Activated T-cell treated with anti-CD3 and anti-CD28 coated beads, Interleukin-2, amount 50 U/mL, for 4 hours (primary cell): ENCODE measurements at regions not wholly inside any gene's neighbourhood (a gene's known extent, or its start where the extent isn't known, plus 50 kb on each side); places are given as distances from the start of the nearest gene placed in this dataset.

Experiments
- ATAC-seq, 2 donors: fragments of 200-7000 bp; cut with Tn5 transposase; one replicate each; pipeline ENCODE4 v1.10.0; 2021
- DNase-seq: peaks from one replicate; pipeline ENCODE4 v3.0.0-alpha.2; 2020
- H3K27me3 Mint-ChIP-seq: one replicate; pipeline ENCODE4 v1.8.0; 2021; ENCODE audit warnings: low read depth, mixed read lengths
- H3K36me3 Mint-ChIP-seq: one replicate; pipeline ENCODE4 v1.8.0; 2022; ENCODE audit warnings: mixed read lengths; ENCODE audit not compliant: insufficient read depth
- H3K4me1 Mint-ChIP-seq: one replicate; pipeline ENCODE4 v1.8.0; 2021; ENCODE audit warnings: low read depth, mixed read lengths
- H3K4me3 Mint-ChIP-seq: one replicate; pipeline ENCODE4 v1.8.0; 2021; ENCODE audit warnings: mild to moderate bottlenecking, moderate library complexity, mixed read lengths
- H3K9me3 Mint-ChIP-seq: one replicate; pipeline ENCODE4 v1.8.0; 2021; ENCODE audit warnings: mixed read lengths

GRCh38 chr16:86158688-86159360 is 259.9 kb downstream of the IRF8 start:
- Mint-ChIP-seq H3K4me3 (no peak overlapping the region), H3K9me3 (peaks cover 3% of the 10 kb centered on the region), H3K4me1 (peaks cover 4% of the 10 kb centered on the region), H3K27me3 (peaks cover 10% of the 10 kb centered on the region), H3K36me3 (no peaks in the 10 kb centered on the region)
- ATAC-seq (no peak), DNase-seq (no peak)

- Mint-ChIP-seq H3K36me3 (no peaks in the 10 kb centered on the region), H3K9me3 (peaks cover 15% of the 10 kb centered on the region), H3K4me1 (no peaks in the 10 kb centered on the region), H3K4me3 (no peak overlapping the region), H3K27me3 (peaks cover 6% of the 10 kb centered on the region)
- DNase-seq: no peak
- ATAC-seq: no peak
These were observed 266.5 kb downstream of the IRF8 start for GRCh38 chr16:86165479-86165878.

- Mint-ChIP-seq H3K36me3 (no peaks in the 10 kb centered on the region), H3K4me1 (no peaks in the 10 kb centered on the region), H3K4me3 (no peak overlapping the region), H3K9me3 (peaks cover 15% of the 10 kb centered on the region), H3K27me3 (peaks cover 8% of the 10 kb centered on the region)
- ATAC-seq: no peak
- no peak for DNase-seq
These were observed 267.5 kb downstream of the IRF8 start for GRCh38 chr16:86166414-86166813.

- DNase-seq (no peak), ATAC-seq (no peak)
- H3K27me3 Mint-ChIP-seq: peaks cover 6% of the 10 kb centered on the region
- H3K36me3 Mint-ChIP-seq: no peaks in the 10 kb centered on the region
- no peaks in the 10 kb centered on the region for H3K4me1 Mint-ChIP-seq
- H3K9me3 Mint-ChIP-seq: peaks cover 15% of the 10 kb centered on the region
- no peak overlapping the region for H3K4me3 Mint-ChIP-seq
These were observed 268.1 kb downstream of the IRF8 start for GRCh38 chr16:86167061-86167460.

- ATAC-seq: no peak
- Mint-ChIP-seq H3K9me3 (peaks cover 5% of the 10 kb centered on the region), H3K4me3 (no peak overlapping the region), H3K4me1 (no peaks in the 10 kb centered on the region), H3K36me3 (no peaks in the 10 kb centered on the region), H3K27me3 (peaks cover 22% of the 10 kb centered on the region)
- DNase-seq: no peak
These were observed 271.8 kb downstream of the IRF8 start for GRCh38 chr16:86170720-86171119.

GRCh38 chr16:86171329-86171728 is 272.4 kb downstream of the IRF8 start:
- H3K4me3 Mint-ChIP-seq: no peak overlapping the region
- peaks cover 25% of the 10 kb centered on the region for H3K27me3 Mint-ChIP-seq
- no peaks in the 10 kb centered on the region for H3K4me1 Mint-ChIP-seq
- no peaks in the 10 kb centered on the region for H3K9me3 Mint-ChIP-seq
- ATAC-seq (no peak), DNase-seq (no peak)
- H3K36me3 Mint-ChIP-seq: no peaks in the 10 kb centered on the region

- ATAC-seq: no peak
- Mint-ChIP-seq H3K4me3 (no peak overlapping the region), H3K9me3 (no peaks in the 10 kb centered on the region), H3K27me3 (peaks cover 22% of the 10 kb centered on the region), H3K36me3 (no peaks in the 10 kb centered on the region), H3K4me1 (no peaks in the 10 kb centered on the region)
- no peak for DNase-seq
These were observed 276.9 kb downstream of the IRF8 start for GRCh38 chr16:86175816-86176215.

GRCh38 chr16:86176462-86176861 is 277.5 kb downstream of the IRF8 start:
- ATAC-seq: no peak
- no peaks in the 10 kb centered on the region for H3K4me1 Mint-ChIP-seq
- no peak overlapping the region for H3K4me3 Mint-ChIP-seq
- H3K36me3 Mint-ChIP-seq: no peaks in the 10 kb centered on the region
- H3K9me3 Mint-ChIP-seq: no peaks in the 10 kb centered on the region
- DNase-seq: no peak
- H3K27me3 Mint-ChIP-seq: peaks cover 22% of the 10 kb centered on the region

GRCh38 chr16:86180244-86180643 is 281.3 kb downstream of the IRF8 start:
- Mint-ChIP-seq H3K9me3 (no peaks in the 10 kb centered on the region), H3K27me3 (peaks cover 4% of the 10 kb centered on the region), H3K4me3 (no peak overlapping the region), H3K4me1 (no peaks in the 10 kb centered on the region), H3K36me3 (no peaks in the 10 kb centered on the region)
- ATAC-seq (no peak), DNase-seq (no peak)

- no peaks in the 10 kb centered on the region for H3K9me3 Mint-ChIP-seq
- H3K27me3 Mint-ChIP-seq: peaks cover 4% of the 10 kb centered on the region
- no peaks in the 10 kb centered on the region for H3K4me1 Mint-ChIP-seq
- no peak for ATAC-seq
- no peak overlapping the region for H3K4me3 Mint-ChIP-seq
- H3K36me3 Mint-ChIP-seq: no peaks in the 10 kb centered on the region
- DNase-seq: no peak
These were observed 281.8 kb downstream of the IRF8 start for GRCh38 chr16:86180780-86181179.

GRCh38 chr16:86181526-86181925 is 282.6 kb downstream of the IRF8 start:
- no peak for DNase-seq

GRCh38 chr16:86184185-86184584 is 285.2 kb downstream of the IRF8 start:
- H3K9me3 Mint-ChIP-seq: no peaks in the 10 kb centered on the region
- DNase-seq: no peak
- no peak for ATAC-seq
- no peaks in the 10 kb centered on the region for H3K4me1 Mint-ChIP-seq
- no peaks in the 10 kb centered on the region for H3K36me3 Mint-ChIP-seq
- H3K27me3 Mint-ChIP-seq: no peaks in the 10 kb centered on the region
- no peak overlapping the region for H3K4me3 Mint-ChIP-seq

More at GRCh38 chr16:86181526-86181925, 282.6 kb downstream of the IRF8 start:
- no peak for ATAC-seq
- no peaks in the 10 kb centered on the region for H3K36me3 Mint-ChIP-seq
- no peaks in the 10 kb centered on the region for H3K4me1 Mint-ChIP-seq
- H3K9me3 Mint-ChIP-seq: no peaks in the 10 kb centered on the region
- H3K4me3 Mint-ChIP-seq: no peak overlapping the region
- H3K27me3 Mint-ChIP-seq: peaks cover 2% of the 10 kb centered on the region

GRCh38 chr16:86185089-86185488 is 286.1 kb downstream of the IRF8 start:
- no peaks in the 10 kb centered on the region for H3K4me1 Mint-ChIP-seq
- ATAC-seq: no peak
- no peaks in the 10 kb centered on the region for H3K27me3 Mint-ChIP-seq
- no peaks in the 10 kb centered on the region for H3K36me3 Mint-ChIP-seq
- no peak overlapping the region for H3K4me3 Mint-ChIP-seq
- no peak for DNase-seq
- H3K9me3 Mint-ChIP-seq: no peaks in the 10 kb centered on the region

- H3K9me3 Mint-ChIP-seq: no peaks in the 10 kb centered on the region
- H3K36me3 Mint-ChIP-seq: no peaks in the 10 kb centered on the region
- no peak overlapping the region for H3K4me3 Mint-ChIP-seq
- no peaks in the 10 kb centered on the region for H3K4me1 Mint-ChIP-seq
- ATAC-seq (no peak), DNase-seq (no peak)
- no peaks in the 10 kb centered on the region for H3K27me3 Mint-ChIP-seq
These were observed 287.4 kb downstream of the IRF8 start for GRCh38 chr16:86186313-86186712.

GRCh38 chr16:86189934-86190333 is 291.0 kb downstream of the IRF8 start:
- DNase-seq (no peak), ATAC-seq (no peak)
- no peaks in the 10 kb centered on the region for H3K9me3 Mint-ChIP-seq
- H3K36me3 Mint-ChIP-seq: no peaks in the 10 kb centered on the region
- peaks cover 23% of the 10 kb centered on the region for H3K27me3 Mint-ChIP-seq
- H3K4me1 Mint-ChIP-seq: no peaks in the 10 kb centered on the region
- H3K4me3 Mint-ChIP-seq: no peak overlapping the region

- DNase-seq (no peak), ATAC-seq (no peak)
- Mint-ChIP-seq H3K4me1 (no peaks in the 10 kb centered on the region), H3K9me3 (no peaks in the 10 kb centered on the region), H3K4me3 (no peak overlapping the region), H3K36me3 (no peaks in the 10 kb centered on the region), H3K27me3 (peaks cover 35% of the 10 kb centered on the region)
These were observed 292.7 kb downstream of the IRF8 start for GRCh38 chr16:86191663-86192062.
